Mesothelial cell of epicardium (in vitro differentiated cells): ENCODE measurements at regions not wholly inside any gene's neighbourhood (a gene's known extent, or its start where the extent isn't known, plus 50 kb on each side); places are given as distances from the start of the nearest gene placed in this dataset.
A peak's percentile ranks its signal among the peaks of the same experiment; 100 is the strongest.

Source experiments
- DNase-seq, 2 experiments: peaks; one replicate each; pipeline ENCODE4 v3.0.0; 2021; ENCODE audit warnings: low spot score in 2 of 2; ENCODE audit not compliant: unreplicated experiment in 2 of 2
- H3K27ac Mint-ChIP-seq: 2 replicates; pipeline ENCODE4 v1.8.0; 2021; ENCODE audit warnings: mixed read lengths
- H3K27me3 Mint-ChIP-seq: 2 replicates; pipeline ENCODE4 v1.8.0; 2021; ENCODE audit warnings: low read depth, mixed read lengths
- H3K36me3 Mint-ChIP-seq: 2 replicates; pipeline ENCODE4 v1.8.0; 2021; ENCODE audit warnings: mixed read lengths
- H3K4me1 Mint-ChIP-seq: 2 replicates; pipeline ENCODE4 v1.8.0; 2021; ENCODE audit warnings: mixed read lengths
- H3K4me3 Mint-ChIP-seq: 2 replicates; pipeline ENCODE4 v1.8.0; 2021; ENCODE audit warnings: mild to moderate bottlenecking, moderate library complexity, mixed read lengths
- H3K9me3 Mint-ChIP-seq: 2 replicates; pipeline ENCODE4 v1.8.0; 2021; ENCODE audit warnings: mixed read lengths
- TF ChIP-seq, protein P1 (sequence below): fragments of 200-600 bp; sonication (generic); IDR thresholded peaks from one replicate; pipeline ENCODE4 v1.5.0; 2021; ENCODE audit warnings: antibody characterized with exemption; ENCODE audit not compliant: unreplicated experiment

DNA sequence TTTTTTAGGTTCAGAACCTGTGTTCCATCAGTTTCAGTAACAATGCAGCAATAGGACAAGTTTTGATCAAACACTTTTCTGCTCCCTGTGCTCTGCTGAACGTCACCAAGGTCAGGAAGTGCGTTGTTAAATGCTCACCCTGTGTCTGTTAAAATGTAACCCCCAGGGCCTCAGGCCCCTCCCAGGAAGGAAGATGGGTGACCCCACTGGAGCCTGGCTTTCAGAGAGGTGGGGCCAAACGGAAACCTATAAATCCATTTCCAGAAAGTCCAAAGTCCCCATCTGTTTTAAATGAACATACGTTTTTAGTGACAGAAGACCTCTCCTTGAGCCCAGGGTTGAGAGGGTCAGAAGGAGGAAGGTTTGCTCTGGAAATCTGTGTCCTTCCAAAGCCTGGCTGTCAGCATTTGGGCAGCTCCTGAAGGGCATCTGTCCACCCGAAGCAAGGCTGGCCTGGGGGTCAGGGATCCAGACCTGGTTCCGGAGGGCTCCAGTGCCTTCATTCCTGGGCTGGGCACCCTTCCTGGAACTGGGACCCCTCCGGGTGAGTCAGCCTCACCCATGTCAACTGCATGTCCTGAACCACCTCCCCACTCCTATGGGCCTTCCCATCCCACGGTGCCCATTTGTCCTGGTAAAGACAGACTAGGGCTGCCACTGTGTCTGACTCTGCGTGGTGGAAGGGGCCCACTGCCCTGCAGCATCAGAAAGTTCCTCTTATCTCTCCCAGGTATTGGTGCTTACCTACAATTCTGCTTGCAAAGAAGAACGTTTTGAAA lies 117.4 kb upstream of the COPS8 start:
- Mint-ChIP-seq H3K36me3 (no peaks in the 10 kb centered on the region), H3K4me1 (peaks cover 66% of the 10 kb centered on the region), H3K9me3 (no peaks in the 10 kb centered on the region), H3K27me3 (no peaks in the 10 kb centered on the region), H3K4me3 (no peak overlapping the region), H3K27ac (no peak overlapping the region)
- TF ChIP-seq, protein P1, sequence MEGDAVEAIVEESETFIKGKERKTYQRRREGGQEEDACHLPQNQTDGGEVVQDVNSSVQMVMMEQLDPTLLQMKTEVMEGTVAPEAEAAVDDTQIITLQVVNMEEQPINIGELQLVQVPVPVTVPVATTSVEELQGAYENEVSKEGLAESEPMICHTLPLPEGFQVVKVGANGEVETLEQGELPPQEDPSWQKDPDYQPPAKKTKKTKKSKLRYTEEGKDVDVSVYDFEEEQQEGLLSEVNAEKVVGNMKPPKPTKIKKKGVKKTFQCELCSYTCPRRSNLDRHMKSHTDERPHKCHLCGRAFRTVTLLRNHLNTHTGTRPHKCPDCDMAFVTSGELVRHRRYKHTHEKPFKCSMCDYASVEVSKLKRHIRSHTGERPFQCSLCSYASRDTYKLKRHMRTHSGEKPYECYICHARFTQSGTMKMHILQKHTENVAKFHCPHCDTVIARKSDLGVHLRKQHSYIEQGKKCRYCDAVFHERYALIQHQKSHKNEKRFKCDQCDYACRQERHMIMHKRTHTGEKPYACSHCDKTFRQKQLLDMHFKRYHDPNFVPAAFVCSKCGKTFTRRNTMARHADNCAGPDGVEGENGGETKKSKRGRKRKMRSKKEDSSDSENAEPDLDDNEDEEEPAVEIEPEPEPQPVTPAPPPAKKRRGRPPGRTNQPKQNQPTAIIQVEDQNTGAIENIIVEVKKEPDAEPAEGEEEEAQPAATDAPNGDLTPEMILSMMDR: no peak
- DNase-seq: no peak

DNA sequence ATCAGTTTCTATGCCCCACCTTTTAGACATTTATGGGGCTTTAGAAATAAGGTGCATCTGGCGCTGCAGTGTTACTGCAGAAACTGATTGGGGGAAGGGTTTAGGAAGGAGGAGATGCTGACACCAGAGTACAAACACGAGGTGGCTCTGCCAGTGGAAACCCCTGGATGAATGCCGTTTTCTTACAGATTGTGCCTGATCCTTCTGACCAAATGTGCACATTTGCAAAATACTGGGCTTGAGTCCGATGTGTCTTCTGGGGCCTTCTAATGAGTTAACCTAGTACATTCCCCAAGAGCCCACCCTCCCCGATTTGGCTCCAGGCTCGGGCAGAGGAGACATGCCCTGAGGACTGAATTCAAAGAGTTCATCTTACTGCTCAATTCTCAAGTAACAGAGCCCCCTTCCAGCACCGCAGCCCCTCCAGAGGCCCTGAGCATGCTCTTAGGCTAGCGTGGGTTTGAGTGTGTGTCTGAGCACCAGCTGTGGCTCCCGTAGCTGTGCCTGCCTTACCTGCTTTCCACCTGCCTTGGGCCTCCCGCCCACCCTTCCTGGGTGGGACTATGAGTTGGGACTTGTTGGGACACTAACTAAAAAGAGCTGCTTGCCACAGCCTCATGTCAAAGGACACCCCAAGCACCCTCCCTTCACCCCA lies 116.7 kb upstream of the COPS8 start:
- Mint-ChIP-seq H3K9me3 (no peaks in the 10 kb centered on the region), H3K27me3 (no peaks in the 10 kb centered on the region), H3K4me1 (peaks cover 73% of the 10 kb centered on the region), H3K27ac (peak overlapping the region; percentile 41), H3K4me3 (no peak overlapping the region), H3K36me3 (no peaks in the 10 kb centered on the region)
- no peak for DNase-seq
- TF ChIP-seq, protein P1: no peak

DNA sequence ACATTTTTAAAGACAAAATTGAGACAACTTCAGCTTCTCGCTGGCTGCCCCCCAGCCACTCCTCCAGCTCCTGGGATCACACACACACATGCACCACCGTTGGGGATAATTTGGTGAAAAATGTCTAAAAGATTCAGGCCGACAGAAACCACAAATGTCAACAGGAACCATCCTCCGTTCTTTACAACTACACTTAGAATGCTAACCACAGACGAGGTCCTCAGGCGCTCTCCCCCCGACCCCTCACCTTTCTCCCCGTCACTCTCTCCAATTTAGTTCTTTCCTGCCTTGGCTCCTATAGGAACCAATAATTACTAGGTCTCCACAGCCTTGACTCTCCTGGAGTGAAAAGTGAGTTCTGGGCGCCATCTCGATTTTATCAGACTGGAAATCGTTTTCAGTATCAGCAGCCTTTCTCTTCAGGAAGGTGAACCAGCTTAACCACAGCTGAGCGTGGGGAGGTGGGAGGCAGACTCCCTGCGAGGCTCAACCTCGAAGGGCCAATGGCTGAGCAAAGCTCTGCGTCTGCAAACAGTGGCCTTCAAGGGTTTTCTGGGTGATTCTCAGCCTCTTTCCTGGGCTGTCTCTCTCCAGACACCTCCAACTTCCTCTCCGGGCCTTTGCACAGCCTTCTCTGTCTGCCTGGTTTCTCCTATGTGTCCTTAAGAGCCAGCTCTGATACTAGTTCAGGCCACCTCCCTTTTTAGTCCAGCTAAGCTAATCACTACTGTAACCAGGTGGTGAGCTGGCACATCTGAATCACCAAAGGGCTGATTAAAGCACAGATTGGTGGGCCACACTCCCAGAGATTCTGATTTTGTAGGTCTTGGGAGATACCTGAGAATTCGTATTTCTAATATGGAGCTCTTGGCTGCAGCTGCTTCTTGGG lies 115.7 kb upstream of the COPS8 start:
- H3K9me3 Mint-ChIP-seq: no peaks in the 10 kb centered on the region
- no peaks in the 10 kb centered on the region for H3K27me3 Mint-ChIP-seq
- DNase-seq: no peak
- H3K36me3 Mint-ChIP-seq: no peaks in the 10 kb centered on the region
- no peak overlapping the region for H3K4me3 Mint-ChIP-seq
- TF ChIP-seq, protein P1: no peak
- H3K4me1 Mint-ChIP-seq: peaks cover 70% of the 10 kb centered on the region
- H3K27ac Mint-ChIP-seq: peak overlapping the region; percentile 41

- H3K27ac Mint-ChIP-seq: peak overlapping the region; percentile 73
- no peak overlapping the region for H3K4me3 Mint-ChIP-seq
- DNase-seq: no peak
- no peaks in the 10 kb centered on the region for H3K36me3 Mint-ChIP-seq
- H3K9me3 Mint-ChIP-seq: no peaks in the 10 kb centered on the region
- no peaks in the 10 kb centered on the region for H3K27me3 Mint-ChIP-seq
- TF ChIP-seq, protein P1: no peak
- H3K4me1 Mint-ChIP-seq: peaks cover 70% of the 10 kb centered on the region
Measured at GRCh38 chr2:236970656-236971010, 115.1 kb upstream of the COPS8 start.

- peaks cover 71% of the 10 kb centered on the region for H3K4me1 Mint-ChIP-seq
- H3K27ac Mint-ChIP-seq: peak overlapping the region; percentile 73
- peak overlapping the region; percentile 16 for H3K4me3 Mint-ChIP-seq
- no peaks in the 10 kb centered on the region for H3K27me3 Mint-ChIP-seq
- H3K9me3 Mint-ChIP-seq: no peaks in the 10 kb centered on the region
- no peak for DNase-seq
- TF ChIP-seq, protein P1: no peak
- H3K36me3 Mint-ChIP-seq: no peaks in the 10 kb centered on the region
Measured at GRCh38 chr2:236971131-236971821, 114.4 kb upstream of the COPS8 start.
